ENCODE measurements at regions not wholly inside any gene's neighbourhood (a gene's known extent, or its start where the extent isn't known, plus 50 kb on each side); places are given as distances from the start of the nearest gene placed in this dataset.

GRCh38 chr5:15103130-15103529, 231.6 kb upstream of the ANKH start:
- TF ChIP-seq, protein P1, sequence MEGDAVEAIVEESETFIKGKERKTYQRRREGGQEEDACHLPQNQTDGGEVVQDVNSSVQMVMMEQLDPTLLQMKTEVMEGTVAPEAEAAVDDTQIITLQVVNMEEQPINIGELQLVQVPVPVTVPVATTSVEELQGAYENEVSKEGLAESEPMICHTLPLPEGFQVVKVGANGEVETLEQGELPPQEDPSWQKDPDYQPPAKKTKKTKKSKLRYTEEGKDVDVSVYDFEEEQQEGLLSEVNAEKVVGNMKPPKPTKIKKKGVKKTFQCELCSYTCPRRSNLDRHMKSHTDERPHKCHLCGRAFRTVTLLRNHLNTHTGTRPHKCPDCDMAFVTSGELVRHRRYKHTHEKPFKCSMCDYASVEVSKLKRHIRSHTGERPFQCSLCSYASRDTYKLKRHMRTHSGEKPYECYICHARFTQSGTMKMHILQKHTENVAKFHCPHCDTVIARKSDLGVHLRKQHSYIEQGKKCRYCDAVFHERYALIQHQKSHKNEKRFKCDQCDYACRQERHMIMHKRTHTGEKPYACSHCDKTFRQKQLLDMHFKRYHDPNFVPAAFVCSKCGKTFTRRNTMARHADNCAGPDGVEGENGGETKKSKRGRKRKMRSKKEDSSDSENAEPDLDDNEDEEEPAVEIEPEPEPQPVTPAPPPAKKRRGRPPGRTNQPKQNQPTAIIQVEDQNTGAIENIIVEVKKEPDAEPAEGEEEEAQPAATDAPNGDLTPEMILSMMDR (IDR thresholded peaks at IDR 0.05 in 8 of 11, conservative IDR thresholded peaks at IDR 0.05 in 3 of 11): no peak
- TF ChIP-seq POLR2A (IDR thresholded peaks at IDR 0.05): no peak

Data from spleen (tissue), 7 donors.